ENCODE measurements at regions not wholly inside any gene's neighbourhood (a gene's known extent, or its start where the extent isn't known, plus 50 kb on each side); places are given as distances from the start of the nearest gene placed in this dataset.

DNA sequence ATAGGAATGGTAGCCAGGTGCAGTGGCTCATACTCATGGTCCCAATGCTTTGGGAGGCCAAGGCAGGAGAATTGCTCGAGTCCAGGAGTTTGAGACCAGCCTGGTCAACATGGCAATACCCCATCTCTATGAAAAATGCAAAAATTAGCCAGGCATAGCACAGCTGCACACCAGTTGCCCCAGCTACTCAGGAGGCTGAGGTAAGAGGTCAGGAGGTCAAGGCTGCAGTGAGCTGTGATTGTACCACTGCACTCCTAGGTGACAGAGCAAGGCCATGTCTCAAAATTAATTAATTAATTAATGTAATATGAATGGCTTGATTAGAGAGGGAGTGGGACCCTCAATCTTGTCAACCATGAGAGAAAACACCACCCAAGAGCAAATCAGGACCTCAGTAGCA lies 198.7 kb upstream of the DUSP10 start:
- Histone ChIP-seq H3K4me3 (ENCODE audit: low read depth, low read length) (no peak overlapping the region), H3K27me3 (replicated peaks) (no peaks in the 10 kb centered on the region), H3K27ac (no peak overlapping the region), H3K36me3 (replicated peaks) (no peaks in the 10 kb centered on the region)
- in situ Hi-C loops (cut with HindIII; ENCODE audit: low pct_ligation_motif_present, low sequenced_read_pairs), result no loop called here
- TF ChIP-seq, protein P1, sequence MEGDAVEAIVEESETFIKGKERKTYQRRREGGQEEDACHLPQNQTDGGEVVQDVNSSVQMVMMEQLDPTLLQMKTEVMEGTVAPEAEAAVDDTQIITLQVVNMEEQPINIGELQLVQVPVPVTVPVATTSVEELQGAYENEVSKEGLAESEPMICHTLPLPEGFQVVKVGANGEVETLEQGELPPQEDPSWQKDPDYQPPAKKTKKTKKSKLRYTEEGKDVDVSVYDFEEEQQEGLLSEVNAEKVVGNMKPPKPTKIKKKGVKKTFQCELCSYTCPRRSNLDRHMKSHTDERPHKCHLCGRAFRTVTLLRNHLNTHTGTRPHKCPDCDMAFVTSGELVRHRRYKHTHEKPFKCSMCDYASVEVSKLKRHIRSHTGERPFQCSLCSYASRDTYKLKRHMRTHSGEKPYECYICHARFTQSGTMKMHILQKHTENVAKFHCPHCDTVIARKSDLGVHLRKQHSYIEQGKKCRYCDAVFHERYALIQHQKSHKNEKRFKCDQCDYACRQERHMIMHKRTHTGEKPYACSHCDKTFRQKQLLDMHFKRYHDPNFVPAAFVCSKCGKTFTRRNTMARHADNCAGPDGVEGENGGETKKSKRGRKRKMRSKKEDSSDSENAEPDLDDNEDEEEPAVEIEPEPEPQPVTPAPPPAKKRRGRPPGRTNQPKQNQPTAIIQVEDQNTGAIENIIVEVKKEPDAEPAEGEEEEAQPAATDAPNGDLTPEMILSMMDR (IDR thresholded peaks at IDR 0.05; ENCODE audit: low read depth, low read length, missing control alignments), result no peak
- DNase-seq, result no peak

DNA sequence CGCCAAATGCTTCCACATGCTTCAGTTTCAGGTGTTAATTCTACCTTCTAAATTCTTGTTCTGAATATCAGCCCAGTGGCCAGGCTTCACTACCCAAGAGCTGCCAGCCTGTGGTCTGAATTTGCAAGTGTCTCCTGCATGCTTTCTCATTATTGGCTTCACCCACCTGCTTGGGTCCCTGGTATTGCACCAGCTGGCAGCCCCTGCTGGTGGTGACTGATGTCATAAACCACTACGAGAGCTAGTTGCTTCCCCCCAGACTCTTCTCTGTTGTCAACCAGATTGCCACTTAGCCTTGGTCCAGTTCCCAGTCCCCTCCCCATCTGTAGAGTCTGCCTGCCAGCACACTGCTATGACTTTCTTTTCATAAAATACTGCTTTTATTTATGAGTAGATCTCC lies 197.7 kb upstream of the DUSP10 start:
- Histone ChIP-seq H3K27me3 (replicated peaks) (no peaks in the 10 kb centered on the region), H3K4me3 (ENCODE audit: low read depth, low read length) (no peak overlapping the region), H3K36me3 (replicated peaks) (no peaks in the 10 kb centered on the region), H3K27ac (no peak overlapping the region)
- TF ChIP-seq, protein P1 (IDR thresholded peaks at IDR 0.05; ENCODE audit: low read depth, low read length, missing control alignments), result no peak
- in situ Hi-C loops (cut with HindIII; ENCODE audit: low pct_ligation_motif_present, low sequenced_read_pairs), result no loop called here
- no peak for DNase-seq

DNA sequence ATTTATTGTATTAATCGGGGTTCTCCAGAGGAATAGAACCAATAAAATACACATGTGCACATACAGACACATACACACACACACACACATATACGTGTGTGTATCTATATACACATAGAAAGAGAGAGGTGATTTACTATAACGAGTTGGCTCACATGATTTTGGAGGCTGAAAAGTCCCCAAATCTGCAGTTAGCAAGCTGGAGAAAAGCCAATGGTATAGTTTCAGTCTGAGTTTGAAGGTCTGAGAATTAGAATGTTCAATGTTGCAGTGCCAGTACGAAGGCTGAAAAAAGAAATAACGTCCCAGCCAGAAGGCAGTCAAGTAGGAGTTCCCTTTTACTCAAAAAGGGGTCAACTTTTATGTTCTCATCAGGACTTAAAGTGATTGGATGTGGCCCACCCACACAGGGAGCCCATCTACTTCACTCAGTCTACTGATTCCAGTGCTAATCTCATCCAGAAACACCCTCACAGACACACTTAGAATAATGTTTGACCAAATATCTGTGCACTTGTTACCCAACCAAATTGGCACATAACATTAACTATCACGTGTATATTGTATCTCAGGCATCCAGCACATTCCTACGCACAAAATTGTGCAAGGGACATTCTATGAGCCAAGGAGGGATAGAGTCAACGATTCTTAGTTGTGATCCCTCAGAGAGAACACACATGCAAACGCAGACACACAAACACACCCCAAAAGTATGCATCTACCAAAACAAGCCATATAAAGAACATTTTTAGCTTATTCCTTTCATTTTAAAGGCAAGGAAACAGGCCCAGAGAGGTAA lies 195.5 kb upstream of the DUSP10 start:
- no peak overlapping the region for H3K4me3 ChIP-seq (ENCODE audit: low read depth, low read length)
- TF ChIP-seq, protein P1 (IDR thresholded peaks at IDR 0.05; ENCODE audit: low read depth, low read length, missing control alignments), result no peak
- DNase-seq, result no peak
- H3K27ac ChIP-seq, result no peak overlapping the region
- H3K27me3 ChIP-seq (replicated peaks), result no peaks in the 10 kb centered on the region
- no peaks in the 10 kb centered on the region for H3K36me3 ChIP-seq (replicated peaks)
- in situ Hi-C loops (cut with HindIII; ENCODE audit: low pct_ligation_motif_present, low sequenced_read_pairs), result no loop called here

DNA sequence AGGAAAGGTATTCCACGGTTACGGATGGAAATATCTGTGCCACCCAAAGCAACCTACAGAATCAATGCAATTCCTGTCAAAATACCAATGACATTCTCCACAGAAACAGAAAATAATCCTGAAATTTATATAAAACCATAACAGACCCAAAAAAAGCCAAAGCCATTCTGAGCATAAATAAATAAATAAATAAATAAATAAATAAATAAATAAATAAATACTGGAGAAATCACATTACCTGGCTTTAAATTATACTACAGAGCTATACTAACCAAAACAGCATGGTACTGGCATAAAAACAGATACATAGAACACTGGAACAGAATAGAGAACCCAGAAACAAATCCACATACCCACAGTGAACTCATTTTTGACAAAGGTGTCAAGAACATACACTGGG lies 191.9 kb upstream of the DUSP10 start:
- Histone ChIP-seq H3K4me3 (ENCODE audit: low read depth, low read length) (no peak overlapping the region), H3K27me3 (replicated peaks) (no peaks in the 10 kb centered on the region), H3K36me3 (replicated peaks) (no peaks in the 10 kb centered on the region), H3K27ac (no peak overlapping the region)
- DNase-seq, result no peak
- TF ChIP-seq, protein P1 (IDR thresholded peaks at IDR 0.05; ENCODE audit: low read depth, low read length, missing control alignments), result no peak
- in situ Hi-C loops (cut with HindIII; ENCODE audit: low pct_ligation_motif_present, low sequenced_read_pairs), result no loop called here

DNA sequence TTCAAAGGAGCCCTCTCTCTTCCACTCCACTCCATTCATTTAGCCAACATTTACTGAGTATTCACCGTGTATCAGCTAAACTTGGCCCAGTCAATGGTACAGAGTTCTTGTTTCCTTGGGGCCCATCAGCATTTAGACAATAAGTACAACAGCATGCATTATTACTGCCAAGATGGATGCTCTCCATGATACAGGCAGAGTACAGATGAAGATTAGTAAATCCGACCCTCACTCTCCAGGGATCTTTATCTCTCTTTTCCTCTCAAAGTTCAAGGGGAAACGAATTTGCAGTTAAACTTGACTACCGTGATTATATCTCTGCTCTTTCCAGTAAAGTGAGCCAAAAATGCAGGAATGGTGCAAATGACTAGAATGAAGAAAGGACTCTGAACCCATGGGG lies 184.6 kb upstream of the DUSP10 start:
- Histone ChIP-seq H3K36me3 (replicated peaks) (no peaks in the 10 kb centered on the region), H3K27ac (no peak overlapping the region), H3K4me3 (ENCODE audit: low read depth, low read length) (no peak overlapping the region), H3K27me3 (replicated peaks) (no peaks in the 10 kb centered on the region)
- DNase-seq, result no peak
- TF ChIP-seq, protein P1 (IDR thresholded peaks at IDR 0.05; ENCODE audit: low read depth, low read length, missing control alignments), result no peak
- in situ Hi-C loops (cut with HindIII; ENCODE audit: low pct_ligation_motif_present, low sequenced_read_pairs), result no loop called here

DNA sequence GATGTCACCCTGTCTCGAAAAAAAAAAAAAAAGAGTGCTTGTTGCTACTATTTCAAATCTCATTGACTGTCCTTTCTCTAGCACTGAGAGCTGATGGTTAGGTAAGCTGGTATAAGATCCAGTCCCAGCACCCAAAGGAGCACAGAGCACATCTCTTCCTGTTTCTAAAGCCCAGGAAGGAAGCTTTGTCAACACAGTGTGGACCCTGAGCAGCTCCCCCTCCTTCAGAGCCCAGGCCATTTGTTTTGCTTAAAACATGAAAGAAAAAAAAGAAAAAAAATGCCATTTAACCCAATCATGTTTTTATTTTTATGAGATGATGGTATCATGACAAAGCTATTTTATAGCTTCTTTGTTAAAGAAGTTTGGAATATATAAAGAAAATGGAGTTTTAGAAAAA lies 184.1 kb upstream of the DUSP10 start:
- TF ChIP-seq, protein P1 (IDR thresholded peaks at IDR 0.05; ENCODE audit: low read depth, low read length, missing control alignments), result no peak

More for the DNA sequence above, 184.1 kb upstream of the DUSP10 start:
- in situ Hi-C loops (cut with HindIII; ENCODE audit: low pct_ligation_motif_present, low sequenced_read_pairs), result no loop called here
- Histone ChIP-seq H3K4me3 (ENCODE audit: low read depth, low read length) (no peak overlapping the region), H3K27ac (no peak overlapping the region), H3K36me3 (replicated peaks) (no peaks in the 10 kb centered on the region), H3K27me3 (replicated peaks) (no peaks in the 10 kb centered on the region)
- no peak for DNase-seq

Data from brain microvascular endothelial cell (primary cell).